Transverse colon (tissue), 4 donors: ENCODE measurements at regions not wholly inside any gene's neighbourhood (a gene's known extent, or its start where the extent isn't known, plus 50 kb on each side); places are given as distances from the start of the nearest gene placed in this dataset.

ENCODE experiments used
- CTCF ChIP-seq, 5 experiments: fragments of 200-600 bp in 3 of 5; fragments of 450-650 bp in 2 of 5; sonication (generic) in 3 of 5; IDR thresholded peaks; 1 replicate in 2 of 5; 2 replicates in 3 of 5; pipeline ENCODE4 v1.5.1; 2016 to 2017; ENCODE audit warnings: antibody characterized with exemption in 5 of 5, inconsistent platforms in 3 of 5, mild to moderate bottlenecking in 2 of 5, moderate library complexity in 1 of 5
- EP300 ChIP-seq: sonication (generic); formaldehyde crosslinking; IDR thresholded peaks from one replicate; pipeline ENCODE4 v1.6.1; 2017; ENCODE audit warnings: antibody characterized with exemption, low read depth
- POLR2A ChIP-seq: fragments of 450-650 bp; IDR thresholded peaks from one replicate; pipeline ENCODE4 v1.6.1; 2016; ENCODE audit warnings: antibody characterized with exemption, mild to moderate bottlenecking, moderate library complexity
- POLR2AphosphoS5 ChIP-seq, 3 donors: sonication (generic); formaldehyde crosslinking; IDR thresholded peaks; one replicate each; pipeline ENCODE4 v1.6.1; 2016; ENCODE audit warnings: antibody characterized with exemption in 3 of 3

GRCh38 chr18:65942854-65943253, 192.0 kb downstream of the CDH7 start:
- TF ChIP-seq POLR2AphosphoS5 (IDR thresholded peaks at IDR 0.05) (no peak), CTCF (IDR thresholded peaks at IDR 0.05) (no peak), POLR2A (no peak), EP300 (no peak)
